ENCODE measurements at regions not wholly inside any gene's neighbourhood (a gene's known extent, or its start where the extent isn't known, plus 50 kb on each side); places are given as distances from the start of the nearest gene placed in this dataset.

GRCh38 chr21:35448876-35449599 is 399.9 kb upstream of the RUNX1 start:
- Histone ChIP-seq H4K20me1 (ENCODE audit: insufficient read depth) (no peaks in the 10 kb centered on the region), H3F3A (replicated peaks; ENCODE audit: insufficient read depth) (no peaks in the 10 kb centered on the region), H3K79me2 (ENCODE audit: insufficient read depth) (no peaks in the 10 kb centered on the region), H3K4me1 (ENCODE audit: control insufficient read depth in 1 of 2, insufficient read depth in 2 of 2, low read depth in 1 of 2, low read length in 1 of 2) (no peaks in the 10 kb centered on the region), H3K4me3 (ENCODE audit: low read depth in 2 of 2, low read length in 1 of 2) (no peak overlapping the region), H3K36me3 (replicated peaks in 1 of 2; ENCODE audit: control insufficient read depth in 1 of 2, insufficient read depth in 2 of 2, low read length in 1 of 2) (no peaks in the 10 kb centered on the region), H3K9me3 (no peaks in the 10 kb centered on the region), H3K9me2 (no peaks in the 10 kb centered on the region), H3K9ac (no peak overlapping the region), H3K27me3 (ENCODE audit: insufficient read depth) (no peaks in the 10 kb centered on the region), H3K27ac (ENCODE audit: low read depth in 2 of 2, low read length in 1 of 2) (no peak overlapping the region), H3K4me2 (no peak overlapping the region; the same call in 1 of the 2 replicates), H2AFZ (ENCODE audit: low read depth) (no peak overlapping the region)
- TF ChIP-seq TEAD4 (IDR thresholded peaks at IDR 0.05; ENCODE audit: borderline replicate concordance, insufficient read depth) (no peak), TCF12 (IDR thresholded peaks at IDR 0.05) (no peak), RXRA (IDR thresholded peaks at IDR 0.05; ENCODE audit: borderline replicate concordance, low read depth) (no peak), TAF1 (IDR thresholded peaks at IDR 0.05; ENCODE audit: borderline replicate concordance, low read depth, low read length) (no peak), FOXM1 (IDR thresholded peaks at IDR 0.05; ENCODE audit: low read depth) (no peak), PBX3 (IDR thresholded peaks at IDR 0.05) (no peak), RAD21 (IDR thresholded peaks at IDR 0.05; ENCODE audit: low read length) (no peak), CHD2 (IDR thresholded peaks at IDR 0.05; ENCODE audit: low read length, partially characterized antibody) (no peak), RCOR1 (IDR thresholded peaks at IDR 0.05; ENCODE audit: low read length) (no peak), JUND (IDR thresholded peaks at IDR 0.05) (no peak)
- ChIA-PET CTCF (no interaction called here), POLR2A (no interaction called here)
- WGBS (ENCODE audit: low lambda C conversion rate), result 18% methylated on average over 3 of the region's 3 CpGs
- no peak for DNase-seq

GRCh38 chr21:35444391-35444790 is 395.3 kb upstream of the RUNX1 start:
- Histone ChIP-seq H3K4me1 (ENCODE audit: control insufficient read depth in 1 of 2, insufficient read depth in 2 of 2, low read depth in 1 of 2, low read length in 1 of 2) (no peaks in the 10 kb centered on the region), H3K36me3 (replicated peaks in 1 of 2; ENCODE audit: control insufficient read depth in 1 of 2, insufficient read depth in 2 of 2, low read length in 1 of 2) (no peaks in the 10 kb centered on the region), H3K9ac (no peak overlapping the region), H3F3A (replicated peaks; ENCODE audit: insufficient read depth) (no peaks in the 10 kb centered on the region), H3K4me2 (no peak overlapping the region), H3K9me2 (no peaks in the 10 kb centered on the region), H3K9me3 (no peaks in the 10 kb centered on the region), H4K20me1 (ENCODE audit: insufficient read depth) (no peaks in the 10 kb centered on the region), H3K27me3 (ENCODE audit: insufficient read depth) (no peaks in the 10 kb centered on the region), H3K79me2 (ENCODE audit: insufficient read depth) (no peaks in the 10 kb centered on the region), H3K4me3 (ENCODE audit: low read depth in 2 of 2, low read length in 1 of 2) (no peak overlapping the region), H2AFZ (ENCODE audit: low read depth) (no peak overlapping the region), H3K27ac (ENCODE audit: low read depth in 2 of 2, low read length in 1 of 2) (no peak overlapping the region)
- 4% methylated on average over 1 of the region's 1 CpG for WGBS (ENCODE audit: low lambda C conversion rate)
- CTCF ChIA-PET, result no interaction called here
- no peak for DNase-seq
- POLR2A ChIA-PET, result no interaction called here
- TF ChIP-seq YY1 (IDR thresholded peaks at IDR 0.05; ENCODE audit: low read depth) (no peak), EP300 (IDR thresholded peaks at IDR 0.05; ENCODE audit: borderline replicate concordance in 1 of 2, low read depth in 1 of 2, low read length in 1 of 2) (no peak), RAD21 (IDR thresholded peaks at IDR 0.05; ENCODE audit: low read length) (no peak), MEF2A (IDR thresholded peaks at IDR 0.05; ENCODE audit: borderline replicate concordance, low read depth) (no peak), POLR2AphosphoS5 (IDR thresholded peaks at IDR 0.05; ENCODE audit: low read depth, low read length) (no peak), MXI1 (IDR thresholded peaks at IDR 0.05; ENCODE audit: low read depth, low read length) (no peak), EZH2phosphoT487 (IDR thresholded peaks at IDR 0.05; ENCODE audit: borderline replicate concordance, low read depth) (no peak), CTCF (IDR thresholded peaks at IDR 0.05) (no peak)

All from SK-N-SH (cell line).